ENCODE measurements at regions not wholly inside any gene's neighbourhood (a gene's known extent, or its start where the extent isn't known, plus 50 kb on each side); places are given as distances from the start of the nearest gene placed in this dataset.
A peak's percentile ranks its signal among the peaks of the same experiment; 100 is the strongest.
"Not testable (repeated sequence)": the region's sequence is repeated elsewhere in the genome, so short reads cannot be mapped to it uniquely, and the experiment has no call there.

GRCh38 chr1:224028802-224029201, 85.1 kb upstream of the FBXO28 start:
- DNase-seq (ENCODE audit: low spot score), result not testable (repeated sequence)

GRCh38 chr1:224023122-224023521, 90.8 kb upstream of the FBXO28 start:
- DNase-seq (ENCODE audit: low spot score), result not testable (repeated sequence)

GRCh38 chr1:224022249-224022970, 91.5 kb upstream of the FBXO28 start:
- DNase-seq (ENCODE audit: low spot score), result not testable (repeated sequence)

GRCh38 chr1:224019866-224020265, 94.0 kb upstream of the FBXO28 start:
- not testable (repeated sequence) for DNase-seq (ENCODE audit: low spot score)

GRCh38 chr1:224015782-224016181, 98.1 kb upstream of the FBXO28 start:
- DNase-seq (ENCODE audit: low spot score), result not testable (repeated sequence)

- no peak for DNase-seq (ENCODE audit: low spot score)
Measured at GRCh38 chr1:224014330-224014649, 99.6 kb upstream of the FBXO28 start.

GRCh38 chr1:224013626-224014329, 100.1 kb upstream of the FBXO28 start:
- DNase-seq (ENCODE audit: low spot score), result not testable (repeated sequence)

GRCh38 chr1:224012807-224013434, 101.0 kb upstream of the FBXO28 start:
- not testable (repeated sequence) for DNase-seq (ENCODE audit: low spot score)

GRCh38 chr1:224012162-224012561, 101.7 kb upstream of the FBXO28 start:
- not testable (repeated sequence) for DNase-seq (ENCODE audit: low spot score)

GRCh38 chr1:224011751-224012150, 102.2 kb upstream of the FBXO28 start:
- not testable (repeated sequence) for DNase-seq (ENCODE audit: low spot score)

- not testable (repeated sequence) for DNase-seq (ENCODE audit: low spot score)
Measured at GRCh38 chr1:224011153-224011552, 102.8 kb upstream of the FBXO28 start.

- DNase-seq (ENCODE audit: low spot score), result not testable (repeated sequence)
Measured at GRCh38 chr1:224005973-224006372, 107.9 kb upstream of the FBXO28 start.

- DNase-seq (ENCODE audit: low spot score), result not testable (repeated sequence)
Measured at GRCh38 chr1:224004552-224005315, 109.2 kb upstream of the FBXO28 start.

- not testable (repeated sequence) for DNase-seq (ENCODE audit: low spot score)
Measured at GRCh38 chr1:224003896-224004295, 110.0 kb upstream of the FBXO28 start.

- not testable (repeated sequence) for DNase-seq (ENCODE audit: low spot score)
Measured at GRCh38 chr1:224001757-224002156, 112.2 kb upstream of the FBXO28 start.

GRCh38 chr1:223999761-224000160, 114.2 kb upstream of the FBXO28 start:
- DNase-seq (ENCODE audit: low spot score), result not testable (repeated sequence)

- not testable (repeated sequence) for DNase-seq (ENCODE audit: low spot score)
Measured at GRCh38 chr1:223998676-223999455, 115.0 kb upstream of the FBXO28 start.

- DNase-seq (ENCODE audit: low spot score), result not testable (repeated sequence)
Measured at GRCh38 chr1:223996376-223996775, 117.5 kb upstream of the FBXO28 start.

- DNase-seq (ENCODE audit: low spot score), result peak; percentile 98
Measured at GRCh38 chr1:223992456-223993246, 121.3 kb upstream of the FBXO28 start.

GRCh38 chr1:223991297-223991857, 122.5 kb upstream of the FBXO28 start:
- not testable (repeated sequence) for DNase-seq (ENCODE audit: low spot score)

All from putamen (tissue), 1 donor.